Stimulated activated CD4-positive, alpha-beta T cell treated with anti-CD3 and anti-CD28 coated beads, TNF-alpha, amount 100 ng/mL, for 24 hours (primary cell): ENCODE measurements at regions not wholly inside any gene's neighbourhood (a gene's known extent, or its start where the extent isn't known, plus 50 kb on each side); places are given as distances from the start of the nearest gene placed in this dataset.
"Not testable (repeated sequence)": the region's sequence is repeated elsewhere in the genome, so short reads cannot be mapped to it uniquely, and the experiment has no call there.

ENCODE experiments used
- DNase-seq, 3 experiments: peaks; one replicate each; pipeline ENCODE4 v3.0.0-alpha.2; 2020; ENCODE audit warnings: low read depth in 3 of 3

- no peak for DNase-seq
Observed at GRCh38 chr18:46179306-46179705, 75.1 kb downstream of the HAUS1 start.

- no peak for DNase-seq
Observed at GRCh38 chr18:46182633-46183358, 78.6 kb downstream of the HAUS1 start.

GRCh38 chr18:46184296-46184695, 80.1 kb downstream of the HAUS1 start:
- not testable (repeated sequence) for DNase-seq

- DNase-seq = no peak
Observed at GRCh38 chr18:46184727-46185126, 80.5 kb downstream of the HAUS1 start.

GRCh38 chr18:46190667-46191066, 86.5 kb downstream of the HAUS1 start:
- DNase-seq = no peak

GRCh38 chr18:46196627-46197243, 92.5 kb downstream of the HAUS1 start:
- DNase-seq = no peak

- DNase-seq = no peak
Observed at GRCh38 chr18:46199515-46200147, 95.4 kb downstream of the HAUS1 start.

GRCh38 chr18:46200178-46201055, 96.2 kb downstream of the HAUS1 start:
- not testable (repeated sequence) for DNase-seq

- DNase-seq = no peak
Observed at GRCh38 chr18:46204143-46204542, 100.0 kb downstream of the HAUS1 start.

- DNase-seq = no peak
Observed at GRCh38 chr18:46207985-46208384, 103.8 kb downstream of the HAUS1 start.

GRCh38 chr18:46209161-46209560, 105.0 kb downstream of the HAUS1 start:
- DNase-seq = no peak

- no peak for DNase-seq
Observed at GRCh38 chr18:46211816-46212215, 107.6 kb downstream of the HAUS1 start.

- DNase-seq = no peak
Observed at GRCh38 chr18:46212398-46212797, 108.2 kb downstream of the HAUS1 start.

- no peak for DNase-seq
Observed at GRCh38 chr18:46213295-46213694, 109.1 kb downstream of the HAUS1 start.

GRCh38 chr18:46214435-46214834, 110.2 kb downstream of the HAUS1 start:
- no peak for DNase-seq

GRCh38 chr18:46215902-46216723, 111.9 kb downstream of the HAUS1 start:
- no peak for DNase-seq

- DNase-seq = no peak
Observed at GRCh38 chr18:46220116-46220515, 115.9 kb downstream of the HAUS1 start.

GRCh38 chr18:46222093-46222492, 117.9 kb downstream of the HAUS1 start:
- no peak for DNase-seq

- no peak for DNase-seq
Observed at GRCh38 chr18:46222710-46223360, 118.7 kb downstream of the HAUS1 start.

- no peak for DNase-seq
Observed at GRCh38 chr18:46224181-46224775, 120.1 kb downstream of the HAUS1 start.
